Endothelial cell of umbilical vein (primary cell): ENCODE measurements at regions not wholly inside any gene's neighbourhood (a gene's known extent, or its start where the extent isn't known, plus 50 kb on each side); places are given as distances from the start of the nearest gene placed in this dataset.

ENCODE experiments used
- BruUV-seq: library from RNA; stranded (reverse); fragments of 400-500 nt; replicated peaks from 2 replicates; lab custom pipeline; 2021; lab: Mats Ljungman, UMichigan
- CTCF ChIA-PET: fragments of 300-600, 350-600 bp; sonication (Branson Sonifier 250); formaldehyde crosslinking; loops from one replicate; lab custom pipeline; 2021; ENCODE audit warnings: antibody characterized with exemption, inconsistent platforms; lab: Charles Lee
- POLR2A ChIA-PET: fragments of 300-600, 350-600 bp; sonication (Branson Sonifier 250); formaldehyde crosslinking; loops from one replicate; lab custom pipeline; 2021; ENCODE audit warnings: antibody characterized with exemption, inconsistent platforms; lab: Charles Lee
- DNase-seq: peaks from one replicate; pipeline ENCODE4 v3.0.0-alpha.2; 2011; ENCODE audit warnings: low read depth, low spot score
- FAIRE-seq: peaks from 2 replicates; lab custom pipeline; 2011; peaks lifted over from hg19 to GRCh38; lab: Jason Lieb, UNC
- H2AFZ ChIP-seq: 2 replicates; pipeline ENCODE4 v1.6.0; 2012; ENCODE audit warnings: low read depth, low read length, control low read depth, inconsistent platforms
- H3K27ac ChIP-seq: 2 replicates; pipeline ENCODE4 v1.5.1; 2011; ENCODE audit warnings: low read depth, mild to moderate bottlenecking, control low read depth, low read length, moderate library complexity; ENCODE audit not compliant: insufficient read depth
- H3K27me3 ChIP-seq, 2 experiments: 2 replicates each; pipeline versions ENCODE4 v1.6.0 to v1.6.1; 2011; ENCODE audit warnings: low read length in 2 of 2, mixed read lengths in 1 of 2; ENCODE audit not compliant: control insufficient read depth in 2 of 2, insufficient read depth in 2 of 2
- H3K36me3 ChIP-seq, 2 experiments: 2 replicates in 1 of 2; 3 replicates in 1 of 2; pipeline ENCODE4 v1.5.1; 2011; ENCODE audit warnings: low read length in 2 of 2, mild to moderate bottlenecking in 1 of 2, moderate library complexity in 1 of 2; ENCODE audit not compliant: control insufficient read depth in 2 of 2, insufficient read depth in 2 of 2; ENCODE audit errors: extremely low read depth in 1 of 2
- H3K4me1 ChIP-seq: 3 replicates; pipeline ENCODE4 v1.5.1; 2011; ENCODE audit warnings: mild to moderate bottlenecking, low read length; ENCODE audit not compliant: control insufficient read depth, insufficient read depth; ENCODE audit errors: extremely low read depth
- H3K4me2 ChIP-seq: 2 replicates; pipeline ENCODE4 v1.6.1; 2011; ENCODE audit warnings: low read length, control low read depth, mixed read lengths; ENCODE audit not compliant: insufficient read depth
- H3K4me3 ChIP-seq, 3 experiments: fragments of 200-600 bp in 1 of 3; sonication (generic), shearing (Covaris generic) in 1 of 3; replicated peaks in 1 of 3; 2 replicates each; pipeline ENCODE4 v1.5.1; 2011 to 2016; ENCODE audit warnings: control low read depth in 3 of 3, low read length in 3 of 3, mild to moderate bottlenecking in 2 of 3, inconsistent platforms in 1 of 3, low read depth in 1 of 3, moderate library complexity in 1 of 3; ENCODE audit not compliant: insufficient read depth in 1 of 3
- H3K79me2 ChIP-seq: 2 replicates; pipeline ENCODE4 v1.6.0; 2012; ENCODE audit warnings: low read length, inconsistent platforms; ENCODE audit not compliant: control insufficient read depth, insufficient read depth
- H3K9ac ChIP-seq: replicated peaks from 2 replicates; pipeline ENCODE3; 2011; ENCODE audit warnings: low read length, control low read depth; ENCODE audit not compliant: insufficient read depth; ENCODE audit errors: extremely low read depth
- H3K9me1 ChIP-seq: replicated peaks from 3 replicates; pipeline ENCODE4 v1.6.0; 2011; ENCODE audit warnings: mild to moderate bottlenecking, low read length; ENCODE audit not compliant: control insufficient read depth, insufficient read depth; ENCODE audit errors: extremely low read depth
- H3K9me3 ChIP-seq: replicated peaks from 2 replicates; pipeline ENCODE4 v1.5.1; 2012; ENCODE audit warnings: low read length, inconsistent platforms; ENCODE audit not compliant: control insufficient read depth, insufficient read depth
- H4K20me1 ChIP-seq: replicated peaks from 2 replicates; pipeline ENCODE3; 2011; ENCODE audit warnings: mild to moderate bottlenecking, low read length; ENCODE audit not compliant: control insufficient read depth, insufficient read depth; ENCODE audit errors: extremely low read depth
- EZH2 ChIP-seq: IDR thresholded peaks from 2 replicates; pipeline ENCODE4 v1.6.1; 2012; ENCODE audit warnings: borderline replicate concordance, low read depth, mild to moderate bottlenecking, moderate library complexity, low read length, inconsistent platforms; ENCODE audit not compliant: severe bottlenecking
- FOS ChIP-seq: IDR thresholded peaks from 2 replicates; pipeline ENCODE4 v1.6.1; 2011; ENCODE audit warnings: mild to moderate bottlenecking, low read length, moderate library complexity, borderline replicate concordance; ENCODE audit not compliant: insufficient read depth
- GATA2 ChIP-seq: IDR thresholded peaks from 2 replicates; pipeline ENCODE4 v1.7.0; 2011; ENCODE audit warnings: low read depth, mild to moderate bottlenecking, moderate library complexity, mixed read lengths, low read length; ENCODE audit not compliant: insufficient read length, insufficient read depth
- JUN ChIP-seq: IDR thresholded peaks from 2 replicates; pipeline ENCODE4 v1.6.1; 2011; ENCODE audit warnings: borderline replicate concordance, low read depth; ENCODE audit not compliant: insufficient read length, insufficient read depth
- MAX ChIP-seq: IDR thresholded peaks from 2 replicates; pipeline ENCODE4 v1.6.1; 2011; ENCODE audit not compliant: insufficient read depth, insufficient read length
- MYC ChIP-seq: IDR thresholded peaks from one replicate; pipeline ENCODE4 v1.6.1; 2011; ENCODE audit warnings: mild to moderate bottlenecking, low read depth, low read length
- POLR2A ChIP-seq: IDR thresholded peaks from 2 replicates; pipeline ENCODE4 v1.6.1; 2012; ENCODE audit warnings: low read depth, mild to moderate bottlenecking, control low read depth, low read length
- POLR2AphosphoS5 ChIP-seq: IDR thresholded peaks from 2 replicates; pipeline ENCODE4 v1.6.1; 2012; ENCODE audit warnings: low read depth, mild to moderate bottlenecking, control low read depth, low read length, moderate library complexity; ENCODE audit not compliant: insufficient read depth
- dilution Hi-C: fragments of 300-500 bp; cut with MboI; formaldehyde crosslinking; loops from one replicate; pipeline ENCODE4 v1.15.0; 2019; ENCODE audit warnings: low sequenced_read_pairs; ENCODE audit not compliant: extremely low pct_ligation_motif_present
- intact Hi-C: fragments of 100-400 bp; cut with micrococcal nuclease; formaldehyde crosslinking; loops from one replicate; pipeline ENCODE4 v1.10.0; 2022
- TF ChIP-seq, protein P1 (sequence below), 2 donors: IDR thresholded peaks; 1 replicate in 1 of 2; 2 replicates in 1 of 2; pipeline ENCODE4 v1.5.1; 2011; ENCODE audit warnings: low read length in 2 of 2, mild to moderate bottlenecking in 2 of 2, moderate library complexity in 2 of 2, control low read depth in 1 of 2, inconsistent platforms in 1 of 2, low read depth in 1 of 2; ENCODE audit not compliant: insufficient read depth in 1 of 2; ENCODE audit errors: extremely low read depth in 1 of 2

- Histone ChIP-seq H3K4me2 (no peak overlapping the region), H2AFZ (no peak overlapping the region), H3K9me1 (no peaks in the 10 kb centered on the region), H3K9me3 (no peaks in the 10 kb centered on the region), H3K79me2 (no peaks in the 10 kb centered on the region), H3K4me1 (no peaks in the 10 kb centered on the region), H3K4me3 (no peak overlapping the region), H3K9ac (no peak overlapping the region), H3K36me3 (no peaks in the 10 kb centered on the region), H4K20me1 (no peaks in the 10 kb centered on the region), H3K27me3 (no peaks in the 10 kb centered on the region), H3K27ac (no peak overlapping the region)
- intact Hi-C loops, result no loop called here
- dilution Hi-C loops, result no loop called here
- no TSS peak for BruUV-seq
- POLR2A ChIA-PET, result no interaction called here
- no peak for FAIRE-seq
- CTCF ChIA-PET, result no interaction called here
- TF ChIP-seq POLR2AphosphoS5 (no peak), FOS (no peak), JUN (no peak), MYC (no peak), GATA2 (no peak), POLR2A (no peak), MAX (no peak), EZH2 (no peak)
- TF ChIP-seq, protein P1, sequence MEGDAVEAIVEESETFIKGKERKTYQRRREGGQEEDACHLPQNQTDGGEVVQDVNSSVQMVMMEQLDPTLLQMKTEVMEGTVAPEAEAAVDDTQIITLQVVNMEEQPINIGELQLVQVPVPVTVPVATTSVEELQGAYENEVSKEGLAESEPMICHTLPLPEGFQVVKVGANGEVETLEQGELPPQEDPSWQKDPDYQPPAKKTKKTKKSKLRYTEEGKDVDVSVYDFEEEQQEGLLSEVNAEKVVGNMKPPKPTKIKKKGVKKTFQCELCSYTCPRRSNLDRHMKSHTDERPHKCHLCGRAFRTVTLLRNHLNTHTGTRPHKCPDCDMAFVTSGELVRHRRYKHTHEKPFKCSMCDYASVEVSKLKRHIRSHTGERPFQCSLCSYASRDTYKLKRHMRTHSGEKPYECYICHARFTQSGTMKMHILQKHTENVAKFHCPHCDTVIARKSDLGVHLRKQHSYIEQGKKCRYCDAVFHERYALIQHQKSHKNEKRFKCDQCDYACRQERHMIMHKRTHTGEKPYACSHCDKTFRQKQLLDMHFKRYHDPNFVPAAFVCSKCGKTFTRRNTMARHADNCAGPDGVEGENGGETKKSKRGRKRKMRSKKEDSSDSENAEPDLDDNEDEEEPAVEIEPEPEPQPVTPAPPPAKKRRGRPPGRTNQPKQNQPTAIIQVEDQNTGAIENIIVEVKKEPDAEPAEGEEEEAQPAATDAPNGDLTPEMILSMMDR (IDR thresholded peaks at IDR 0.05; ENCODE audit: extremely low read depth in 1 of 2, insufficient read depth in 1 of 2, low read depth in 1 of 2, low read length in 2 of 2), result no peak
- no peak for DNase-seq
These were observed 119.7 kb upstream of the ZRANB2 start for GRCh38 chr1:71200503-71200902.
